Hematopoietic multipotent progenitor cell treated with erythropoietin and hydrocortisone succinate and interleukin-3 and kit ligand, for 4 days (in vitro differentiated cells): ENCODE measurements at regions not wholly inside any gene's neighbourhood (a gene's known extent, or its start where the extent isn't known, plus 50 kb on each side); places are given as distances from the start of the nearest gene placed in this dataset.
"Not testable (repeated sequence)": the region's sequence is repeated elsewhere in the genome, so short reads cannot be mapped to it uniquely, and the experiment has no call there.

Source experiments
- DNase-seq: peaks from one replicate; pipeline ENCODE4 v3.0.0-alpha.2; 2015

GRCh38 chr1:172717722-172718465, 59.0 kb downstream of the FASLG start:
- no peak for DNase-seq

GRCh38 chr1:172719066-172719627, 60.2 kb downstream of the FASLG start:
- peak; percentile 73 for DNase-seq

GRCh38 chr1:172719694-172720138, 60.8 kb downstream of the FASLG start:
- peak; percentile 74 for DNase-seq

- DNase-seq, result no peak
Measured at GRCh38 chr1:172720339-172720738, 61.4 kb downstream of the FASLG start.

- no peak for DNase-seq
Measured at GRCh38 chr1:172723251-172723650, 64.3 kb downstream of the FASLG start.

GRCh38 chr1:172724232-172724631, 65.3 kb downstream of the FASLG start:
- no peak for DNase-seq

- peak; percentile 69 for DNase-seq
Measured at GRCh38 chr1:172724765-172725613, 66.1 kb downstream of the FASLG start.

- DNase-seq, result peak; percentile 46
Measured at GRCh38 chr1:172726740-172727139, 67.8 kb downstream of the FASLG start.

- peak; percentile 35 for DNase-seq
Measured at GRCh38 chr1:172727275-172727857, 68.5 kb downstream of the FASLG start.

GRCh38 chr1:172727956-172728603, 69.2 kb downstream of the FASLG start:
- DNase-seq, result peak; percentile 75

GRCh38 chr1:172728705-172729104, 69.8 kb downstream of the FASLG start:
- not testable (repeated sequence) for DNase-seq

GRCh38 chr1:172732427-172732826, 73.5 kb downstream of the FASLG start:
- DNase-seq, result no peak

GRCh38 chr1:172733815-172734214, 74.9 kb downstream of the FASLG start:
- peak; percentile 31 for DNase-seq

GRCh38 chr1:172738389-172738788, 79.5 kb downstream of the FASLG start:
- no peak for DNase-seq

- peak; percentile 66 for DNase-seq
Measured at GRCh38 chr1:172742599-172743500, 83.9 kb downstream of the FASLG start.

- peak; percentile 89 for DNase-seq
Measured at GRCh38 chr1:172745014-172745413, 86.1 kb downstream of the FASLG start.

GRCh38 chr1:172746091-172746949, 87.4 kb downstream of the FASLG start:
- DNase-seq, result peak; percentile 95

GRCh38 chr1:172748201-172748600, 89.3 kb downstream of the FASLG start:
- no peak for DNase-seq

- DNase-seq, result no peak
Measured at GRCh38 chr1:172751683-172752082, 92.8 kb downstream of the FASLG start.

GRCh38 chr1:172753964-172754363, 95.1 kb downstream of the FASLG start:
- no peak for DNase-seq

- DNase-seq, result no peak
Measured at GRCh38 chr1:172754609-172755008, 95.7 kb downstream of the FASLG start.
